Activated gamma-delta T cell treated with anti-CD3 and anti-CD28 coated beads, Interleukin-2, amount 50 U/mL, for 16 hours (primary cell): ENCODE measurements at regions not wholly inside any gene's neighbourhood (a gene's known extent, or its start where the extent isn't known, plus 50 kb on each side); places are given as distances from the start of the nearest gene placed in this dataset.

Source experiments
- DNase-seq: peaks from one replicate; pipeline ENCODE4 v3.0.0-alpha.2; 2020; ENCODE audit warnings: low read depth

- no peak for DNase-seq
Observed at GRCh38 chr12:13288937-13289652, 92.6 kb downstream of the EMP1 start.

DNA sequence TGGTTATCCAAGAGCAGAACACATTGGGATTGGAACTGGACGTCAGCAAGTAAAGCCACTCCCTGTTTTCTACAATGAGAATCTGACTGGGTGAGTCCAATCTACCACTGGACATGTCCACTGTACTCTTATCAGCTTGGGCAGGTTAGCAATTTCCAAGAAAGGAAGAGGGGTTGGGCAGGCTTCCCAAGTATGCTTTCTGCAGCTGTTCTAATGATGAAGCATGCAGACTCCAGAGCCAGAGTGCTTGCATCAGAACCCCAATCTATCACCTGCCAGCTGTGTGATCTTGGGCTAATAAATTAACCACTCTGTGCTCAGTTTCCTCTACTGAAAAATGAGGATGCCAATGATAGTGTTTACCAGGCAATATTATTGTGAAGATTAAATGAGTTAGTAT lies 92.0 kb downstream of the EMP1 start:
- DNase-seq = no peak

- no peak for DNase-seq
Observed at GRCh38 chr12:13283867-13284266, 87.3 kb downstream of the EMP1 start.

DNA sequence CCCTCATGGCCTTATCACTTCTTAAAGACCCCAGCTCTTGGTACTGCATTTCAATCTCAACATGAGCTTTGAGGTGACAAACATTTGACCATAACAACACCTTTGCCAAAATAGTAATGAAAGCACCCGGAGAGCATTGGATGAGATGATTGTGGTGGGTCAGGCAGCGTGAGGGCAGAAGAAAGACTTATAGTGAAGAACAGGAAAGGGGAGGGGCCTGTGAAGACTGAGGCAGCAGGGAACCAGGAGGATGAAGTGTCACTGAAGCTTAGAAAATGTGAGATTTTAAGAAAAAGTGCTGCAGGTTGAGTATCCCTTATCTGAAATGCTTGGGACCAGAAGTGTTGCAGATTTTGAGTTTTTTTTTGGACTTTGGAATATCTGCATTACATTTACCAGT lies 86.3 kb downstream of the EMP1 start:
- DNase-seq = no peak

GRCh38 chr12:13278249-13278787 lies 81.8 kb downstream of the EMP1 start:
- DNase-seq = peak; percentile 27

DNA sequence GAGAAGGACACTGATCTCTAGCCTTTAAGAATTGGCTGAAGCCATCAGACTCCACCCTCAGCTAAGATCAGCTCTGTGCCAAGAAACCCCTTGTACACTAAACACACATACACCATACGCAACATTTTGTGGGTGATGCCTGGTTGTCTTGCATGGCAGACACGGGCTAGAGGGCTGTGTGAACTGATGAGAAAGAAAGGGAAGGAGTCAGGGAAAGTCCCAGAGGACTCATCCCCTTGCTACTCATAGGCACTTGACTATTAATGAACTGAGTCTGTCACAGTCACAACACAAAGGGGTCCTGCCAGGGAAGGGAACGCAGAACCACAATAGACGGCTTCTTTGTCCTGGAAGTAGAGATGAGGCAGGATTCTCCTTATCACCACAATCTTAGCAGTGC lies 80.8 kb downstream of the EMP1 start:
- DNase-seq = no peak

DNA sequence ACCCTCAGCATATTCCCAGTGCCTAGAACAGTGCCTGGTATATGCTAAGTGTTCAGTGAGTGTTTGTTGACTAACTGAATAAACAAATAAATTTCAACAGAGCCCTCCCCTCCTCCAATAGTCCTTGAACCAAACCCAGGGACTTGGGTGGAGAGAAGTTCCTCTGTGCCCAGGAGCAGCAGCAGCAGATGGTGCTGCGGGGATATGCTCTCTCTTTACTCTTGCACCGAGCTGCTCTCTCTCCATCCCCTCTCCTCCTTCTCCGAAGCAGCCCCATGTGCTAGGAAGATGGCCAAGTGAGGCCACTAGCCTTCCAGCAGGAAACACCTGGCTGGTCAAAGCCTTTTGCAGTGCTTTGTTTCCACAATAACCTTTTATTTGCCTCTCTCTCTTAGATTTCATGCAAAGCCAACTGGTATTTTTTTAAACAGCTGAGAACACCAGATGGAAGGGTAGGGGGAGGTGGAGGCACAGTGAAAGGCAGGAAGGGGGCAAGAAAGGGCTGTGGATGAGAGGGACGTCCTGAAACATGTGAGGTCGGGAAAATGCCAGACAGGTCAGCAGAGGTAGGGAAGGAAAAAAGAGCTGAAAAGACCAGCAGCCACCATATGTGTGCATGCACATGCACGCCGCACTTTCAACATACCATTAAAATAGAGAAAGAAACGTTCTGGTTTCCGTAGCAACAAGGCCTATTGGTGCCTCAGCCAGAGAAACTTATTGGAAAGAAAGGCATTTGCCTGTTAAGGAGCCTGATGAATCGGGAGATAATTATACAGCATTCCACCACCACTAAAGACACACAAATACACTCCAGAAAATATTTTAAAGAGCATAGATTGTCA lies 78.9 kb downstream of the EMP1 start:
- no peak for DNase-seq

- DNase-seq = no peak
Observed at GRCh38 chr12:13273850-13274249, 77.3 kb downstream of the EMP1 start.

GRCh38 chr12:13273097-13273496 lies 76.6 kb downstream of the EMP1 start:
- DNase-seq = no peak

DNA sequence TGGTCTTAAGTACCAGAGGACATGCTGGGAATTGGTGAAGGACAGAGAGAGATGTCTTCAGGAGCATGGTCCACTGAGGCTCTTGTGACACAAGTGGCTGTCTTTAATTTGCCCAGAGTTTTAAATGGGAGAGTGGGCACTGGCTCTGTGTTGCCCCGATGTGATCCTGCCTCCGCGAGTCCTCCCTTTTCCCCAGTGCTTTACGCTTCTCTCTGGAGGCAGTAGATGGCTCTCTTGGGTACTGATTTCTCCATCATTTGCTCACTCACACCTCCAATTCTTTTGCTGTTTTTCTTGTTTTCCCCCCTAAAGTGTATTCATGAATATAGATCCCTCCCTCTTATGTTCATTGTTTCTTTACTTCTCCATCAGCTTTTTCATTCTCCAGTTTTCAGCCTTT lies 74.3 kb downstream of the EMP1 start:
- DNase-seq = no peak
